BLaER1 treated with 17β-estradiol and CSF1 and Interleukin-3, amounts not matched to agents 10 nM and 100 nM (cell line): ENCODE measurements at regions not wholly inside any gene's neighbourhood (a gene's known extent, or its start where the extent isn't known, plus 50 kb on each side); places are given as distances from the start of the nearest gene placed in this dataset.

Experiments
- H3K27ac ChIP-seq, 11 experiments: shearing (Covaris generic); formaldehyde crosslinking; 2 replicates each; pipeline ENCODE4 v1.8.1; 2022
- H3K27me3 ChIP-seq, 11 experiments: shearing (Covaris generic); formaldehyde crosslinking; 2 replicates each; pipeline ENCODE4 v1.8.1; 2022
- H3K36me3 ChIP-seq, 11 experiments: shearing (Covaris generic); formaldehyde crosslinking; 2 replicates each; pipeline ENCODE4 v1.8.1; 2022
- H3K4me1 ChIP-seq, 10 experiments: shearing (Covaris generic); formaldehyde crosslinking; 2 replicates each; pipeline ENCODE4 v1.8.1; 2022
- H3K4me2 ChIP-seq, 11 experiments: shearing (Covaris generic); formaldehyde crosslinking; 2 replicates each; pipeline ENCODE4 v1.8.1; 2022
- H3K4me3 ChIP-seq, 10 experiments: shearing (Covaris generic); formaldehyde crosslinking; 2 replicates each; pipeline ENCODE4 v1.8.1; 2022
- H3K9ac ChIP-seq, 11 experiments: shearing (Covaris generic); formaldehyde crosslinking; 2 replicates each; pipeline ENCODE4 v1.8.1; 2022
- H3K9me3 ChIP-seq, 11 experiments: shearing (Covaris generic); formaldehyde crosslinking; replicated peaks in 1 of 11; 2 replicates each; pipeline ENCODE4 v1.8.1; 2022
- H4K20me1 ChIP-seq, 11 experiments: shearing (Covaris generic); formaldehyde crosslinking; 2 replicates each; pipeline ENCODE4 v1.8.1; 2022
- Cebpa-rat ChIP-seq, 11 experiments: shearing (Covaris generic); IDR thresholded peaks; 2 replicates each; pipeline ENCODE4 v1.8.1; 2022

- Histone ChIP-seq H3K9me3 (peaks cover 0 to 4% (median 0%) of the 10 kb centered on the region in 11 experiments; a peak in 1 of 22 replicates), H3K9ac (no peak overlapping the region), H4K20me1 (no peaks in the 10 kb centered on the region), H3K4me2 (no peak overlapping the region), H3K4me1 (no peaks in the 10 kb centered on the region), H3K4me3 (no peak overlapping the region), H3K36me3 (no peaks in the 10 kb centered on the region), H3K27ac (no peak overlapping the region), H3K27me3 (no peaks in the 10 kb centered on the region)
- TF ChIP-seq Cebpa-rat (IDR thresholded peaks at IDR 0.05) = no peak
These were observed 875.4 kb downstream of the MCTP2 start for GRCh38 chr15:95106801-95107200.

GRCh38 chr15:95108673-95109072, 877.3 kb downstream of the MCTP2 start:
- peaks cover 0 to 7% (median 0%) of the 10 kb centered on the region in 11 experiments; a peak in 1 of 22 replicates for H3K9me3 ChIP-seq
- TF ChIP-seq Cebpa-rat (IDR thresholded peaks at IDR 0.05) = no peak
- H3K4me3 ChIP-seq = no peak overlapping the region
- no peak overlapping the region for H3K4me2 ChIP-seq
- no peak overlapping the region for H3K9ac ChIP-seq
- H3K27ac ChIP-seq = no peak overlapping the region
- no peaks in the 10 kb centered on the region for H3K36me3 ChIP-seq
- H3K27me3 ChIP-seq = no peaks in the 10 kb centered on the region
- H4K20me1 ChIP-seq = no peaks in the 10 kb centered on the region
- H3K4me1 ChIP-seq = no peaks in the 10 kb centered on the region

GRCh38 chr15:95111969-95112368, 880.6 kb downstream of the MCTP2 start:
- Histone ChIP-seq H3K4me1 (no peaks in the 10 kb centered on the region), H4K20me1 (no peaks in the 10 kb centered on the region), H3K9ac (no peak overlapping the region), H3K9me3 (peaks cover 0 to 7% (median 0%) of the 10 kb centered on the region in 11 experiments; a peak in 1 of 22 replicates), H3K27me3 (no peaks in the 10 kb centered on the region), H3K36me3 (no peaks in the 10 kb centered on the region), H3K4me2 (no peak overlapping the region), H3K4me3 (no peak overlapping the region), H3K27ac (no peak overlapping the region)
- no peak for TF ChIP-seq Cebpa-rat (IDR thresholded peaks at IDR 0.05)

- H3K4me3 ChIP-seq = no peak overlapping the region
- H3K27me3 ChIP-seq = no peaks in the 10 kb centered on the region
- H3K27ac ChIP-seq = no peak overlapping the region
- no peaks in the 10 kb centered on the region for H4K20me1 ChIP-seq
- H3K4me2 ChIP-seq = no peak overlapping the region
- no peak for TF ChIP-seq Cebpa-rat (IDR thresholded peaks at IDR 0.05)
- H3K36me3 ChIP-seq = no peaks in the 10 kb centered on the region
- H3K9me3 ChIP-seq = peaks cover 0 to 7% (median 0%) of the 10 kb centered on the region in 11 experiments; a peak in 1 of 22 replicates
- no peak overlapping the region for H3K9ac ChIP-seq
- H3K4me1 ChIP-seq = no peaks in the 10 kb centered on the region
These were observed 881.7 kb downstream of the MCTP2 start for GRCh38 chr15:95113041-95113440.

GRCh38 chr15:95119041-95119610, 887.8 kb downstream of the MCTP2 start:
- no peaks in the 10 kb centered on the region for H3K9me3 ChIP-seq
- no peaks in the 10 kb centered on the region for H4K20me1 ChIP-seq
- no peak overlapping the region for H3K4me3 ChIP-seq
- no peaks in the 10 kb centered on the region for H3K36me3 ChIP-seq
- no peak overlapping the region for H3K4me2 ChIP-seq
- H3K27me3 ChIP-seq = peaks cover 0 to 20% (median 8%) of the 10 kb centered on the region in 11 experiments; a peak in 10 of 22 replicates
- H3K4me1 ChIP-seq = no peaks in the 10 kb centered on the region
- H3K27ac ChIP-seq = no peak overlapping the region
- H3K9ac ChIP-seq = no peak overlapping the region
- no peak for TF ChIP-seq Cebpa-rat (IDR thresholded peaks at IDR 0.05)

- H3K4me3 ChIP-seq = no peak overlapping the region
- H4K20me1 ChIP-seq = no peaks in the 10 kb centered on the region
- peaks cover 0 to 20% (median 8%) of the 10 kb centered on the region in 11 experiments; a peak in 10 of 22 replicates for H3K27me3 ChIP-seq
- H3K4me1 ChIP-seq = no peaks in the 10 kb centered on the region
- H3K4me2 ChIP-seq = no peak overlapping the region
- no peak overlapping the region for H3K27ac ChIP-seq
- no peak overlapping the region for H3K9ac ChIP-seq
- no peaks in the 10 kb centered on the region for H3K9me3 ChIP-seq
- no peak for TF ChIP-seq Cebpa-rat (IDR thresholded peaks at IDR 0.05)
- H3K36me3 ChIP-seq = no peaks in the 10 kb centered on the region
These were observed 889.2 kb downstream of the MCTP2 start for GRCh38 chr15:95120595-95120994.

- Histone ChIP-seq H3K4me1 (no peaks in the 10 kb centered on the region), H4K20me1 (no peaks in the 10 kb centered on the region), H3K9ac (no peak overlapping the region), H3K4me2 (no peak overlapping the region), H3K27me3 (peaks cover 0 to 20% (median 8%) of the 10 kb centered on the region in 11 experiments; a peak in 10 of 22 replicates), H3K27ac (no peak overlapping the region), H3K36me3 (no peaks in the 10 kb centered on the region), H3K9me3 (no peaks in the 10 kb centered on the region), H3K4me3 (no peak overlapping the region)
- no peak for TF ChIP-seq Cebpa-rat (IDR thresholded peaks at IDR 0.05)
These were observed 889.8 kb downstream of the MCTP2 start for GRCh38 chr15:95121191-95121590.

- no peak overlapping the region for H3K9ac ChIP-seq
- no peaks in the 10 kb centered on the region for H3K36me3 ChIP-seq
- H4K20me1 ChIP-seq = no peaks in the 10 kb centered on the region
- H3K27me3 ChIP-seq = peaks cover 0 to 20% (median 8%) of the 10 kb centered on the region in 11 experiments; a peak in 10 of 22 replicates
- H3K9me3 ChIP-seq = no peaks in the 10 kb centered on the region
- H3K4me1 ChIP-seq = peaks cover 0 to 17% (median 0%) of the 10 kb centered on the region in 10 experiments; a peak in 4 of 20 replicates
- H3K27ac ChIP-seq = no peak overlapping the region
- H3K4me2 ChIP-seq = no peak overlapping the region
- H3K4me3 ChIP-seq = no peak overlapping the region
- no peak for TF ChIP-seq Cebpa-rat (IDR thresholded peaks at IDR 0.05)
These were observed 894.4 kb downstream of the MCTP2 start for GRCh38 chr15:95125803-95126202.

- no peaks in the 10 kb centered on the region for H3K36me3 ChIP-seq
- TF ChIP-seq Cebpa-rat (IDR thresholded peaks at IDR 0.05) = no peak
- H3K4me3 ChIP-seq = no peak overlapping the region
- H3K9me3 ChIP-seq = no peaks in the 10 kb centered on the region
- peaks cover 0 to 22% (median 0%) of the 10 kb centered on the region in 10 experiments; a peak in 5 of 20 replicates for H3K4me1 ChIP-seq
- H3K9ac ChIP-seq = no peak overlapping the region
- H3K27me3 ChIP-seq = peaks cover 0 to 15% (median 5%) of the 10 kb centered on the region in 11 experiments; a peak in 9 of 22 replicates
- H3K27ac ChIP-seq = no peak overlapping the region
- H3K4me2 ChIP-seq = no peak overlapping the region
- no peaks in the 10 kb centered on the region for H4K20me1 ChIP-seq
These were observed 896.0 kb downstream of the MCTP2 start for GRCh38 chr15:95127356-95127755.

- no peak overlapping the region for H3K9ac ChIP-seq
- no peaks in the 10 kb centered on the region for H3K9me3 ChIP-seq
- H3K4me2 ChIP-seq = peak overlapping the region in 4 of 11 experiments; percentile 1 to 49 (median 38); a peak in 4 of 22 replicates
- H4K20me1 ChIP-seq = no peaks in the 10 kb centered on the region
- no peaks in the 10 kb centered on the region for H3K27me3 ChIP-seq
- TF ChIP-seq Cebpa-rat (IDR thresholded peaks at IDR 0.05) = no peak
- H3K4me1 ChIP-seq = peaks cover 0 to 22% (median 0%) of the 10 kb centered on the region in 10 experiments; a peak in 5 of 20 replicates
- H3K4me3 ChIP-seq = no peak overlapping the region
- no peak overlapping the region for H3K27ac ChIP-seq
- no peaks in the 10 kb centered on the region for H3K36me3 ChIP-seq
These were observed 898.2 kb downstream of the MCTP2 start for GRCh38 chr15:95129574-95129973.
